K562 (cell line): ENCODE measurements at regions not wholly inside any gene's neighbourhood (a gene's known extent, or its start where the extent isn't known, plus 50 kb on each side); places are given as distances from the start of the nearest gene placed in this dataset.

ENCODE experiments used
- CHAMP1 ChIP-seq: fragments of 450-650 bp; IDR thresholded peaks from 2 replicates; pipeline ENCODE4 v1.6.1; 2016; ENCODE audit warnings: mild to moderate bottlenecking
- DMBX1 ChIP-seq: fragments of 250-450 bp; sonication (Bioruptor Pico); IDR thresholded peaks from 2 replicates; pipeline ENCODE4 v1.8.0; 2022; ENCODE audit warnings: inconsistent platforms, mild to moderate bottlenecking, moderate library complexity, borderline replicate concordance
- HDGF ChIP-seq: fragments of 450-650 bp; IDR thresholded peaks from 2 replicates; pipeline ENCODE4 v1.6.1; 2016
- LCOR ChIP-seq: sonication (generic); formaldehyde crosslinking; IDR thresholded peaks from 2 replicates; pipeline ENCODE4 v1.8.0; 2022; ENCODE audit warnings: mild to moderate bottlenecking, missing genetic modification reagents
- MXI1 ChIP-seq: IDR thresholded peaks from 2 replicates; pipeline ENCODE4 v1.6.1; 2011; ENCODE audit warnings: low read depth, mild to moderate bottlenecking, improper control_type of control experiment, low read length
- PHF20 ChIP-seq: fragments of 450-650 bp; IDR thresholded peaks from 2 replicates; pipeline ENCODE4 v1.6.1; 2018; ENCODE audit not compliant: partially characterized antibody
- ZFP30 ChIP-seq: fragments of 250-450 bp; sonication (Bioruptor Pico); IDR thresholded peaks from 2 replicates; pipeline ENCODE4 v1.8.0; 2022; ENCODE audit warnings: moderate library complexity, mild to moderate bottlenecking, inconsistent platforms, borderline replicate concordance
- ZFP91 ChIP-seq: sonication (generic); formaldehyde crosslinking; IDR thresholded peaks from 2 replicates; pipeline ENCODE4 v1.8.0; 2022; ENCODE audit warnings: mild to moderate bottlenecking, missing genetic modification reagents
- ZKSCAN3 ChIP-seq: fragments of 250-450 bp; sonication (Bioruptor Pico); IDR thresholded peaks from 2 replicates; pipeline ENCODE4 v1.4.0; 2020
- ZNF778 ChIP-seq: fragments of 450-650 bp; formaldehyde crosslinking; IDR thresholded peaks from 2 replicates; pipeline ENCODE4 v1.4.0; 2020; ENCODE audit warnings: mild to moderate bottlenecking, moderate library complexity
- TF ChIP-seq, protein P1 (sequence below), 2 experiments: fragments of 450-650 bp; IDR thresholded peaks; 2 replicates each; pipeline ENCODE4 v1.6.1; 2016; ENCODE audit warnings: mild to moderate bottlenecking in 2 of 2, borderline replicate concordance in 1 of 2, low read depth in 1 of 2, moderate library complexity in 1 of 2

DNA sequence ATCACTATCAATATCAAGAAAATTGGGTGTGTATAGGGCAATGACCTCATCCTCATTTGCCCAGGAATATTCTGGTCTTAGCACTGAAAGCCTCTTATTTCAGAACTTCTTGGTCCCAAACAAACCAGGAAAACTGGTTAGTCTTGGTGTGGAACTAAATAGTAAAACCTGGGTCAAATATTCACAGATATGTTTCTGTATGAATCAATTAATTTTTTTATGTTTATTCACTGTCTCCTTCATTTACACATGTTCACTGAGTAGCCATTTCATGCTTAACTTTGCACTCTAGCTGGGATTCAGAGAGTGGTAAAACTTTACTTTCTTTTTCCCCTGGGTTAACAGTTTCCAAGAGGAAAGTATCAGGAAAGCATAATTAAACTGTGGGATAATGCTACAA lies 113.7 kb upstream of the PAPPA start (continued):
- TF ChIP-seq, protein P1, sequence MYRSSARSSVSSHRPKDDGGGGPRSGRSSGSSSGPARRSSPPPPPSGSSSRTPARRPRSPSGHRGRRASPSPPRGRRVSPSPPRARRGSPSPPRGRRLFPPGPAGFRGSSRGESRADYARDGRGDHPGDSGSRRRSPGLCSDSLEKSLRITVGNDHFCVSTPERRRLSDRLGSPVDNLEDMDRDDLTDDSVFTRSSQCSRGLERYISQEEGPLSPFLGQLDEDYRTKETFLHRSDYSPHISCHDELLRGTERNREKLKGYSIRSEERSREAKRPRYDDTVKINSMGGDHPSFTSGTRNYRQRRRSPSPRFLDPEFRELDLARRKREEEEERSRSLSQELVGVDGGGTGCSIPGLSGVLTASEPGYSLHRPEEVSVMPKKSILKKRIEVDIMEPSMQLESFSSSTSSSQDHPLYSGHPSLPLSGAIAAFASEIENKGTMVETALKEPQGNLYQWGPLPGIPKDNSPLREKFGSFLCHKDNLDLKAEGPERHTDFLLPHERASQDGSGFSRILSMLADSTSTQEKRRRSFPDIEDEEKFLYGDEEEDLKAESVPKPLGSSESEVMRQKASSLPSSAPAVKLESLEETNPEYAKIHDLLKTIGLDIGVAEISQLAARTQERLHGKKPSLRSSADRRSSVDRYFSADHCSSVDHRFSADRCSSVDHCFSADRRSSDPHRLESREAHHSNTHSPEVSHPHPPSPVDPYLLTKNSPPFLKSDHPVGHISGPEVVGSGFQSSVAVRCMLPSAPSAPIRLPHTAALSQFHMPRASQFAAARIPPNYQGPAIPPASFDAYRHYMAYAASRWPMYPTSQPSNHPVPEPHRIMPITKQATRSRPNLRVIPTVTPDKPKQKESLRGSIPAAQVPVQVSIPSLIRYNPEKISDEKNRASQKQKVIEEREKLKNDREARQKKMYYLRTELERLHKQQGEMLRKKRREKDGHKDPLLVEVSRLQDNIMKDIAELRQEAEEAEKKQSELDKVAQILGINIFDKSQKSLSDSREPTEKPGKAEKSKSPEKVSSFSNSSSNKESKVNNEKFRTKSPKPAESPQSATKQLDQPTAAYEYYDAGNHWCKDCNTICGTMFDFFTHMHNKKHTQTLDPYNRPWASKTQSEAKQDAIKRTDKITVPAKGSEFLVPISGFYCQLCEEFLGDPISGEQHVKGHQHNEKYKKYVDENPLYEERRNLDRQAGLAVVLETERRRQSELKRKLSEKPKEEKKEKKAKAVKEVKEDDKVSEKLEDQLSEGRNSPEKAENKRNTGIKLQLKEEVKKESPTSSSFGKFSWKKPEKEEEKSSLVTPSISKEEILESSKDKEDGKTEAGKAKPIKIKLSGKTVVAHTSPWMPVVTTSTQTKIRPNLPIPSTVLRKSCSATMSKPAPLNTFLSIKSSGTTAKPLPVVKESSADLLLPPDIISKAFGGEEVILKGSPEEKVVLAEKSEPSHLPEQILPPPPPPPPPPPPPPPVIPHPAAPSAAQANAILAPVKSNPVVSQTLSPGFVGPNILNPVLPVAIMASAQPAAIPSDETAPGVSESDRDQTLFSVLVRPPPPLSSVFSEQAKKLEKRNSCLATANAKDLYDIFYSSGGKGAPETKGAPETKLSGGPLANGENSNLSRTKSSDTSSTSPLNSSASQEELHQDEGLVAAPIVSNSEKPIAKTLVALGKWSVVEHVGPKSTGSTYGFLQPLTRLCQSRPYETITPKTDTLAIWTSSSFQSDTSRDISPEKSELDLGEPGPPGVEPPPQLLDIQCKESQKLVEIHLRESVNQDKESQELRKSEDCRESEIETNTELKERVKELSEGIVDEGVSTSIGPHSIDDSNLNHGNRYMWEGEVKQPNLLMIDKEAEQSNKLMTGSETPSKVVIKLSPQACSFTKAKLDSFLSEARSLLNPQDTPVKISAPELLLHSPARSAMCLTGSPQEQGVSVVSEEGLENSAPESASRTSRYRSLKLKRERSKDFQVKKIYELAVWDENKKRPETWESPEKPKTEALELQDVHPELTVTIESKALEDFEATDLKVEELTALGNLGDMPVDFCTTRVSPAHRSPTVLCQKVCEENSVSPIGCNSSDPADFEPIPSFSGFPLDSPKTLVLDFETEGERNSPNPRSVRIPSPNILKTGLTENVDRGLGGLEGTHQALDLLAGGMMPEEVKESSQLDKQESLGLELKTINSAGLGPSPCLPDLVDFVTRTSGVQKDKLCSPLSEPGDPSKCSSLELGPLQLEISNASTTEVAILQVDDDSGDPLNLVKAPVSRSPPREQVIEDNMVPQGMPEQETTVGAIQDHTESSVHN (IDR thresholded peaks at IDR 0.05; ENCODE audit: borderline replicate concordance in 1 of 2, low read depth in 1 of 2): no peak
- no peak for TF ChIP-seq MXI1
- no peak for TF ChIP-seq DMBX1
- no peak for TF ChIP-seq ZFP91 (CRISPR knock-in tag)
- TF ChIP-seq ZFP30: no peak
- no peak for TF ChIP-seq ZNF778
- TF ChIP-seq LCOR: no peak
- no peak for TF ChIP-seq HDGF
- no peak for TF ChIP-seq PHF20
- TF ChIP-seq ZKSCAN3 (CRISPR knock-in tag): no peak
- TF ChIP-seq CHAMP1: no peak
